ENCODE measurements at regions not wholly inside any gene's neighbourhood (a gene's known extent, or its start where the extent isn't known, plus 50 kb on each side); places are given as distances from the start of the nearest gene placed in this dataset.

- DNase-seq (ENCODE audit: low spot score): no peak
Measured at GRCh38 chr12:100675432-100675831, 101.9 kb downstream of the GAS2L3 start.

- DNase-seq (ENCODE audit: low spot score): no peak
Measured at GRCh38 chr12:100681074-100681473, 107.6 kb downstream of the GAS2L3 start.

DNA sequence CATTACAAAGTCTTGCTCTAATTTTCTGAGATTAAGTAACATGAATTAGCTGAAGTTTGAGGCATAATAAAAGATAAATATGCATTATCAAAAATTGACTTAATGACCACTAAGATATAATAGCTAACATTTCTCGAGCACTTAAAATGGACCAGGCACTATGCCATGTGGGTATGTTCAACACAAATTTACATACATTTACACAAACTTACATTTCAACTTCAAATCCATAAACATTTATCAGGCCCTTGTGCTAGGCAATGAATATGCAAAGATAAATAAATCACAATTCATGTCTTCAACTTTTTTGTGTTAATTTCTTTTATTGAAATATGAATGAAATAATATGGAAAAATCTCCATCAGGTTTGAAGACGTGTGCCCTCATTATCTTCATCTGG, 108.7 kb downstream of the GAS2L3 start:
- no peak for DNase-seq (ENCODE audit: low spot score)

DNA sequence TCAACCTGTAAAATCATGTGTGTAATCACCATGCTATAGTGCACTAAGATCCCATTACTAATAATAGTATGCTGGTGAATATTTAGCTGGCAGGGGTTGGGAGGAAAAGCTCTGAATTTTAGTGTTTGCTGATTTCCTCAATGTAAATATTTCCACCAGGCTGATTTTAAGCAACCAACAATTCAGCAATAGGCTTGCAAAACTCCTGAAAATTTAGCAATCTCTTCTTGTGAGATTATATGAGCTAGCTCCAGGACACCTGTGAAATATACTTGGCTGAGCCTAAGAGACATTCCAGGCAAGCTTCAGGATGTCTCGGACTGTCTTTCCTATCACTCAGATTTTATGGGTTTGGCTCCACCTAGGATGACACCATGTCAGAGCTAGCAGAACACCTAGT, 106.9 kb upstream of the ANO4 start:
- DNase-seq (ENCODE audit: low spot score): no peak

- DNase-seq (ENCODE audit: low spot score): no peak
Measured at GRCh38 chr12:100688451-100688864, 106.1 kb upstream of the ANO4 start.

DNA sequence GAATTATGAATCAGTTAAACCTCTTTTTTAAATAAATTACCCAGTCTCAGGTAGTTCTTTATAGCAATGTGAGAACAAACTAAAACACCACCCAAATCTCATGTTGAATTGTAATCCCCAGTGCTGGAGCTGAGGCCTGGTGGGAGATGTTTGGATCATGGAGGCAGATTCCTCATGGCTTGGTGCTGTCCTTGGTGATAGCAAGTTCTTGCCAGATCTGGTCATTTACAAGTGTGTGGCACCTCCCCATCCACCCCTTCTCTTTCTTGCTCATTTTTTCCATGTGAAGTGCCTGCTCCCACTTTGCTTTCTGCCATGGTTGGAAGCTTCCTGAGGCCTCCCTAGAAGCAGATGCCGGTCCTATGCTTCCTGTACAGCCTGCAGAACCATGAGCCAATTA, 102.1 kb upstream of the ANO4 start:
- no peak for DNase-seq (ENCODE audit: low spot score)

DNA sequence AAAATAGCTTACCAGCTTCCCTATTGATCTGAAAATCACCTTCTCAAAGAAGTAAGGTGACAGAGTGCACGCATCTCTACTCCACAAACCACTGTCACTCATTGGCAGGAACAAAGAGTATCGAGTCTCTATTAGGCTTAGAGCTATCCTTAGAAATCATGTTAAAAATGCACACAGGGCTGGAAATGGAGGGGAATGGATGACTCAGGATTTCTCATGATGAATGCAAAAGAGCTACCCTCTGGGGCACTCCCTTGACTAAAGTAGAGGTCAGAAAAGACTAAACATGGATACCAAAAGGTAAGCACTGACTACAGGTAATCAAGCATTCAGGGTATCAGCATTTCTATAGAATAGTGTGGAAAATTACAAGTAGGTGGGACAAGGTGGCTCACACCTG, 96.1 kb upstream of the ANO4 start:
- DNase-seq (ENCODE audit: low spot score): no peak

DNA sequence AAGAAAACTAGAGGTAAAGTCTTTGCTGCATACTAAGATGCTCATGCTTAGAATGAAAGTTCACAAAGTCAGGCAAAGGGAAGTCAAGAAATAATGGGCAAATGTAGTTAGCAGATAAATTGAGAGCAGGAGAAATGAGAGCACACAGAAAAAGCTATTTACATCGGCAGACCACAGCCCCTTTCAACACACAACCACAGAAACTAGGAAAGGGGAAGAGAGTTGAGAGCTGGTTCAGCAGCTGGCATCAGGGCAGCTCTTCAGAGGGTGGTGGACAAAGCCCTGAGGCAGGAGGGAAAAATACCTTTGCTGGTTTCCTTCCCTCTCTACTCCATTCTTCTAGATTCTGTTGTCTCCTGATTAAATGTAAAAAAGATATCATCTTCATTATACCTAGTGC, 95.4 kb upstream of the ANO4 start:
- DNase-seq (ENCODE audit: low spot score): no peak

GRCh38 chr12:100703337-100703736, 91.2 kb upstream of the ANO4 start:
- DNase-seq (ENCODE audit: low spot score): no peak

- DNase-seq (ENCODE audit: low spot score): no peak
Measured at GRCh38 chr12:100703868-100704267, 90.7 kb upstream of the ANO4 start.

DNA sequence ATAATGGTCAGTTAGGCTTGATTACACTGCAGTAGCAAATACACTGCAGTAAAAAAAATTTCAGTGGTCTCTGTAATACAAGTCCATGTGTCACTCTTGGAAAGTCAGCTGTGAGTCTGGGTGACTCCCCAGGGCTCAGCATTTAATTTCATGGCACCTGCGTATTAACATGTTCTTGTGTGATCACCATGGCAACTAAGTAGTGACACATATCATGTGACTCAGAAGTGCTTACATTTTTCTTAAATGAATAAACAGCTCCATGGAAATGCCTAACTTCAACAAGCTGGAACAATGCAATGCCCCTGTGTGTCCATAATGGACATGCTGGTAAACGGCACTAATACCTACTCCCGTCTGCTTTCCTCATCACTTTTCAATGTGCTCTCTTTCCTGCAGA, 88.5 kb upstream of the ANO4 start:
- peak; percentile 15 for DNase-seq (ENCODE audit: low spot score)

DNA sequence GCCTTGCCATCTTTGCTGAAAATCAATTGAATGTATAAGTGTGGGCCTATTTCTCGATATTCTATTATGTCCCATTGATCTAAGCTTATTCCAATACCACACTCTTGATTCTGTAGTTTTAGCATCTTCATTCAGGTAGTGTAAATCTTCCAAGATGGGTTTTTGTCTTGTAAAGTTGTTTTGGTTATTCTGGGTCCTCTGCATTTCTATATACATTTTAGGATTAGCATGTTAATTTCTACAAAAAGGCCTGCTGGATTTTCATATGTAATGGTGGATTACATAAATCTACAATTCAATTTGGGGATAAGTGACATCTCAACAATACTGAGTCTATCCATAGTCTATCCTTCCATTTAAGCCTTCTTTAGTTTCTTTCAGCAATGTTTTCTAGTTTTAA, 86.0 kb upstream of the ANO4 start:
- no peak for DNase-seq (ENCODE audit: low spot score)

- DNase-seq (ENCODE audit: low spot score): no peak
Measured at GRCh38 chr12:100715976-100716944, 78.3 kb upstream of the ANO4 start.

- DNase-seq (ENCODE audit: low spot score): no peak
Measured at GRCh38 chr12:100716945-100717732, 77.4 kb upstream of the ANO4 start.

- no peak for DNase-seq (ENCODE audit: low spot score)
Measured at GRCh38 chr12:100717733-100718067, 76.9 kb upstream of the ANO4 start.

GRCh38 chr12:100718187-100718586, 76.4 kb upstream of the ANO4 start:
- no peak for DNase-seq (ENCODE audit: low spot score)

DNA sequence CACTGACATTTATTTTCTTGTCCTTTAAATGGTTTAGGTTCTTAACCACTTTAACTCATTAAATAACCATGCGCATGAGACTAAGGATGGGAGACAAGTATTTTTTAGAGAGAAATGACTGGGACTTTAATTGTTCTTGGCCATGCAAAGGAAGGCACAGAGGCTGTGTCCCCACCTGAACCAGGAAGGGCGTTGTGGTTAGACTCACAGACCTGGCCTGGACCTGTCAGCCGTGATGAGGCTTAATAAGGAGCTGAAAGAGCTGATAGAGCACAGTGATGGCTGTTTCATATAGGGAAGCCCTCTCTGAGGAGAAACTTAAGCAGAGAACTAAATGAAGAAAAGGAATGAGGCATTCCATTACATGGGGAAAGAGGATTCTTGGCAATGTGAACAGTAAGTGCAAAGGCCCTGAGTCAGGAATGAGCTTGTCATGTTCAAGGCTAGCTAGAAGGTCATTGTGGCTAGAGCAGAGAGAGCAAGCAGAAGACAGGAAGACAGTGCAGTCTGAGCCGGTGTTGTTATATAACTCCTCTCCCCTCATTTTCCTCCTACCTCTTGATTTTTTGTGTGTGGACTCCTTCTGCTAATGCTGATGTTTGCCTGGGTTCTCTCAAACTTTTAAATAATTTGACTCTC, 74.4 kb upstream of the ANO4 start:
- no peak for DNase-seq (ENCODE audit: low spot score)

- DNase-seq (ENCODE audit: low spot score): no peak
Measured at GRCh38 chr12:100721169-100721568, 73.4 kb upstream of the ANO4 start.

DNA sequence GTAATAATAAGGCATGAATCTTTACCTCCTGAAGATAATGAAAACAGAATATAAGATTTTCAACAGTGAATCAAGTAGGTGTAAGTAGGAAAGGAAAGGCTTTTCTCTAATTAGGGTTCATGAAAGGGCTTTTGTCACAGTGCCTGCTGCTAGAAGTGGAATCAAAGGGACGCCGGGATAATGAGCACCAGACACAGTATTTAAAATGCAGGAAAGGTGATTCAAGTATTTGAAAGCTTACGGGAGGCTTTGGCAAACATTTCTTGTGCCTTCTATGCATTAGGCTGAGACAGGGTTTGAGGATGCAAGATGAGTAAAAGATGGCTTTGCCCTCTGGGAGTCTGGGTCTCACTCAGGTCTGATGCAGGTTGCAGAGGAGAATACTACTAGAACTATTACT, 70.5 kb upstream of the ANO4 start:
- no peak for DNase-seq (ENCODE audit: low spot score)

DNA sequence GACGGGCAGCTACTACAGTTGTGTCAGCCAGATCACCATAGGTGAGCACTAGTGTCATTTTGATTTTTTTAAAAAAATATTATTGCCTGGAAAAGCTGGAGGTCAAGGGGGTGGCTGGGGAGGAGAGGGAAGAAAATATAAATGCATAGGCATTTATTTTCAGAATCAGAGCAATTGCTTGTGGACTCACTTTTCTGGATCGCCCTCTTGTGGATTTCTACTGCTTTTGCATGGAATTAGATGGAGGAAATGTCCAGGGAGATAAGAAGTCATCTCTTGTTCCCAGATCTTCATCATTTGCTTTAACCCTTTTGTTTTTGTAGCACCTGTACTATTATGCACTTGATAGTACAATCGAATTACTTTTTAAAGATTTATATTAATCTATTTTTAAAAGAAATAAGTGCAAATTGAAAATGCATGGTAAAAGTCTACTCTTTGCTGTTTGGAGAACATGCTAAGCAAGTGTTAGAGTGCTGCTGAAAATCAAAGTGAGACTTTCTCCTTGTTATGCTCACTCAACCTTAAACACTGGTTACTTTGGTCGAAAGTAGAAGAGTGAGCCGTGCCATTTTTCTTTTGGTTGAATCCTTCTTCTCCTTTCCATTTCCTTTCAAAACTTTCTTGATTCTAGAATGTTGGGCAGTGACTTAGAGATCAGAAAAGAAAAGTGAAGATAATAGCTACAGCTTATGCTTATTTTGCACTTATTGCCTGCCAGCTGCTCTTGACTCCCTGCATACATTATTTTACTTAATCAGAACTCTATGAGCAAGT, 60.6 kb upstream of the ANO4 start:
- DNase-seq (ENCODE audit: low spot score): peak; percentile 52

DNA sequence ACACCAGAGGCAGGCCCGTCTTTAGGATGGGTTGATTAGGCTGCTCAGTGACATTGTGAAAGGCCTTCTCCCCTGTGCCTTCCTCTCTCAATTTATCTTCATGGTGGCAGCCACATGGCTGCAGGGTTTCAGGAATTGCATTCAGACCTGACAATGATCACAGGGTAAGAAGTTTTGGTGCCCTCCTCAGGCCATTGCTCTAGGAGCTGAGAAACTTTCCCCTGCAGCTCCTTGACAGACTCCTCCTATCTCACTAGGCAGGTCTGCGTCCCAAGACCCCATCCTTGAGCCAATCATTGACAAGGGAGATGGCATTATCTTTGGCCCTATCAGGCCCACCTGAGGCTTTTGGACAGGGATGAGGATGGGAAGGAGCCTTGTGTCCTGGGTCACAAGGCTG, 57.4 kb upstream of the ANO4 start:
- DNase-seq (ENCODE audit: low spot score): no peak

GRCh38 chr12:100738086-100738485, 56.5 kb upstream of the ANO4 start:
- DNase-seq (ENCODE audit: low spot score): no peak

Measured in LoVo (cell line).